HG03439 (cell line): ENCODE measurements at regions not wholly inside any gene's neighbourhood (a gene's known extent, or its start where the extent isn't known, plus 50 kb on each side); places are given as distances from the start of the nearest gene placed in this dataset.
"Not testable (repeated sequence)": the region's sequence is repeated elsewhere in the genome, so short reads cannot be mapped to it uniquely, and the experiment has no call there.

Experiments
- ATAC-seq: cut with Tn5 transposase; IDR thresholded peaks from one replicate; pipeline ENCODE4 v1.9.1; 2021; ENCODE audit warnings: mild to moderate bottlenecking, moderate library complexity; ENCODE audit not compliant: unreplicated experiment

DNA sequence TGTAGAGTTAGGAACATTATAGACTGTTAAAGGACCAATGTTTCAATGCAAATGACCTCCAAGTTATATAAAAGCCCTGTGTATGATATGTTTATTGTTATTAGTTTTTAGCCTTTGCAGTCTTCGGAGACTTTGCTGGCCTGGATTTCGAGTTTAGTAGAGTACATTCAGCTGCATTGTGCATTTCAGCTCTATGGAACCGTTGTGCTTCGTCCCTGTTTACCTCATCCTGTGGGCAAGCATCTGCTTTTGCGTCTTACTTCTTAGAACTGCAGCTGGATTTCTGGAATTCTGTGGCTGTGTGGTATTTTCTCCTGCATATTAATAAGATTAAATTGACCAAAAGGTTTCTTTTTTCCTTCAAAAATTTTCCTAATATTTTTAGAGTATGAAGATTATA lies 138.6 kb downstream of the KCNRG start:
- no peak for ATAC-seq

DNA sequence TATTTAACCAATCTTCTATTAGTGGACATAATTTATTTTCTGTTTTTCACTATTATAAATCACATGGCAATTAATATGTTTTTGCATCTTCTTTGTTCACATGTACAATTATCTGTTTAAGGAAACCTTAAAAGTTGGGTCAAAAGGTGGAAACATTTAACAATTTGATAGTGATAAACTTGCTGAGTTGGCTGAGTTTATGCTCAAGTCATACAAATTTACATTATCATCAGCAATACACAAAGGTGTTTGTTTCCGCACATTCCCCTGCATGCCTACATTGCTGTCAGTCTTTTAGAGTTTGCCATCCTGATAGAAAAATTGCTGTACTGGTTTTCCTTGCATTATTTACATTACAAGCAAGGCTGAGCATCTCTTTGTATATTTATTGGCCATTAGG lies 139.5 kb downstream of the KCNRG start:
- no peak for ATAC-seq

DNA sequence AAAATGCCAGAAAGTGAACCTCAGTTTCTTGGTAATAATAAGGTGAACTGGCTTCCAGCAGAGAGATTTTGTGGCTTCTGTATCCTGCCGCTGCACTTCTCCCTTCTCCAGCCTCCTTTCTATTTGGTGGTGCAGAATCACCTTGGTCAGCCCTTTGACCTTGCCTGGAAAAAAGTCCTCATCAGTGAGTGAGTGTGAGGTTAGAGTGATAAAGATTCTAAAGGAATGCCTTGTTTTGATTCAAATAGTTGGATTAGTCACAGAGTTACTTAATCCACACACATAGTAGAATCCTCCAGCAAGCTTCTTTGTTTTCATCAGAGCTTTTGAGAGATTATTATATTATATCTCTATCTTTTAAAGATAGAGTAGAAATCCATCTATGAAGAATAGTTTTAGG lies 140.9 kb downstream of the KCNRG start:
- ATAC-seq, result no peak

DNA sequence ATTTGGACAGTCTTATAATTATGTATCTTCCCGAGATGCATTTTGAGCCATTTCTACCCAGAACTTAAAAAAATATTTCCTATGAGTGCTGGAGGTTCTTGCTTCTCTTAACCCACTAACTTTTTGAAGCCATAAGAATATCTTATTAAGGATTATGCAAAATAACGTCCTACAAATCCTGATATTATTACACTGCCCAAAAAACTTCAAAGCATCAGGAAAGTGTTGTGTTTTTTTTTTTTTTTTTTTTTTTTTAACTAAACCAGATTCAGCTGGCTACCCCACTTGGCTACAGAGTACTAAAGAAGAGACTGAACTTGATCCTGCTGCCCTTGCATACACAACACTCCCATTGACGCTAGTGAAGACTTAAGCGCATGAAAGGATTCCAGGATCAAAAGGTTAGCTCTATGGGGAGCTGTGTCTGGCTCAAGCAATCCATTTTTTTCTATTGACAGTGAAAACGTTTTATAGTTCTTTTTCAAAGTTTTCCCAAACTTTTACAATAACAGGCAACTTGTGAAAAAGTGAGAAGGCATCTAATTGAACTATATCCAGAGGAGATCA lies 141.4 kb downstream of the KCNRG start:
- ATAC-seq, result no peak

DNA sequence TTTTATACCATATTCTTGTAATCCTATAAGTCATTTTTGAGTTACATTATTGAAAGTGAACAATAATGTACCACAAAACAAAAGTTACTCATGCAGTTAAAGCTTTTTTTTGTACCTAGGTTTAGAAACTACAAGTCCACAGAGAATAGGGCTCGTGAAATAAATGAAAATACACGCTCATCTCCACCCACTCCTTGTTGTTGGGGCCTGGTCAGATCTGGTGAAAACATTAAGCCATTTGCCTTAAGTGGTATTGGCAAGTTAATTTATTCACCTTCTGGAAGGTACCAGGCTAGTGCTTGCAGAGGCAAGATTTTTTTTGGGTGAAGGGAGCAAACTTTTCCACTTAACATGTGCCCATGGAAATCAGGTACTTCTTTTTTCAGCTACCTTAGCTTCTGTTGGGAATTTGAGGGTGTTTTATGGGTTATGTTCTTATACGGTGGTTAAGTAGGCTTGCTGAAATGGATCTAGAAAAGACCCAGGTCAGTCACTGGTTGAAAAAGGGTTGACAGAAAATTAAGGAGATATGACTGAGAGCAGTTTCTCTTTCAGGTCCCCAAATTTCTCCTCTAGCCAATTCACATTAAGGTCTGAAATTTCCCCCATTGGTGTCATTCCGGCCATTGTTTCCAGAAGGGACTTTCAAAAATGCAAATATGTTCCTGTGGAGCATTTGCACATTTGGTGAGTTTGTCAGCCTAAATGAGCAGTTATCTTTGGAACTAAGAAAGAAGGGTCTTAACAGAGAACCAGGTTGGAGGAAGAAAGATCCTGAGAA lies 143.3 kb downstream of the KCNRG start:
- no peak for ATAC-seq

DNA sequence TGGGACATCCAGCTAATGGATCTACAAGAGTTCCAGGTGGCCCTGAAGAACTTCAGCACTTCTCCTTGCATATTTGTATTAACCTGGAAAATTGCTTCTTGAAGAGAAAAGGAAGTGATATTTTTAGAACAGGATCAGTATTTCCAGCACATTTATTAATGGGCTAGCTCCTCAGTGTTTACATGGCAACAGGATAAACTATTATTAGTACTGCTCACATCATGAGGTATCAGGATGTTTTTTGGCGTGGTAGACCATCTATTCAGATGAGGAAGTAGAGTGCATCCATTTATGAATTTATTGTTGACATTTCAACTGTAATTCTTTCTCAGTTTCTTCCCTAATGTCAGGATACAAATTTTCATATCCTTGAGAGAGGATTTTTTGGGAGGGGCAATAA lies 144.4 kb downstream of the KCNRG start:
- no peak for ATAC-seq

DNA sequence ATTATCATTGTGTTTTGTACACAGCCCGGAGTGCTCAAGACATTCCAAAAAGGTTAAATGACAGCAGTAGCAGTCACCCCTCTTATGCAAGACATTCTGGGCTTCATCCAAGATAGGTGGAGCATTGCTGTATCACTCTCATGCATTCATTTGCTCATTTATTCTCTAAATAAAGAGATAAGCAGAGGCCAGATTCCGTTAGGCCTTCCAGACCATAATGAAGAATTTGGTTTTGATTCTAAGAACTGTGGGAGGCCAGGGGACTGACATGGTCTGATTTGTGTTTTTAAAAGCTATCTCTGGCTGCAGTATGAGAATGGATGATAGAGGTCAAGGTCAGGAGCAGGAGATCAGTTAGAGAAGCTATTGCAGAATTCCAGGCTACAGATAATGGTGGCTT lies 145.8 kb downstream of the KCNRG start:
- ATAC-seq, result no peak

DNA sequence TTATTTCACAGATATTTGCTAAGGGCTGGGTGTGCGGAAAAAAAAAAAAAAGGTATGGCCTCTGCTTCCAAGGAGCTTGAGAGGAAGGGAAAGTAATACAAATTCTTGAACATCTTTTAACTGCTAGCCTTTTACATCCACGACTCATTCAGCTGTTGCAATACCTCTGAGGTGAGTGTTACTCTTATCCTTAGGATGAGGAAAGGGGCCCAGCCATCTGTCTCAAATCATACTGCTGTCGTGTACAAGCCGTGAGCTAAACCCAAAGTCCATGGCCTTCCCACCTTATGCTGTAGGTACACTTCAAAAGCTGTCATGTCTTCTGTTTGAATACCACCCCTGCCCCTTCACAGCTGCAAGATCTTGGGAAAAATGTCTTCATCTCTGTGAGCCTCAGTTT lies 146.8 kb downstream of the KCNRG start:
- ATAC-seq, result no peak

DNA sequence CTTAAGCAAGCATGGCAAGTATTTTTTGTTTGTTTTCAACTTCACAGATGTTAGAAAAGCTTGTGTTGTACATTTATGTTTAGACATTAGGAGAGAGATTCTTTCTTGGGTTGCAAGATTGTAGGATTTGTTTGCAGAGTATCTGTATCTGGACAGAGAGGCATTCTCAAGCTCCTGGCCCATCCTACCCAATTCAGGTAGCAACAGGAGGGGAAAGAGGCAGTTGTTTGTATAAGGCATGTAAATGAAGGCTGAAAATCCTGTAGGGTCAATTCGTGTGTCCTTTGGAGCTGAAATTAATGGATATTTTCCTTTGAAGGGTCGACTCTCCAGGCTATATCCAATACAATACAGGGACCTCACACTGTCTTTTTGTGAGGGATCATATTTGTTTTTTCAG lies 147.3 kb downstream of the KCNRG start:
- ATAC-seq, result no peak

DNA sequence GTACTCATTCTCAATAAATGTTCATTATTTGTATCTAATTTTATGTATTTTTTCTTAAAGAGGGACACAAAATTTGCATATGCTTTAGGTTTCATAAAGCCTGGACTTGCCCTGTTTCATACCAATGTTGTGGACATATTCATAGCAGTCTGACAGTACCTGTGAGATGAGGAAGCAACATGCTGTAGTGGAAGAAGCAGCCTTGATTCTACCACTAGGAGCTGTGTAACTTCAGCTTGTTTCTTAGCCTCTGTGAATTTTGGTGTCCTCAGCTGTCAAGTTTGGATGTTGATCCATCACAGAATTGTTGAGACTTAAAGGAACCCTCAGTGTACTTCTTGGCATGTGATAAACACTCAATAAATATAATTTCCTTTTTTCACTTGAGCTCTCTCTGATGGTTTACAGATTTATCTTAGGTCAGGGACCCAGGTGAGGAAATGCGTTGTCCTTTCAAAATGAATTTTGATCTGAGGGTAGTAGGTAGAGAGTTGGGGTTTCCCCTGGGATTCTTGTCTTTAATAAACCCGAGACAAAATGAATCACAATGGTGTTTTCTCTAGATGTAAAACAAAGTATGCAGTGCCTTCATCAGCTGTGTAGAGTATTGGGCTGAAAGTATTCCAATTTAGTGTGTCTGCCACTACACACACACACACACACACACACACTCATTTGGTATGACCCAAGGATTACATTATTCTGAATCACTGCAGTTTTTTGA lies 152.1 kb downstream of the KCNRG start:
- no peak for ATAC-seq

DNA sequence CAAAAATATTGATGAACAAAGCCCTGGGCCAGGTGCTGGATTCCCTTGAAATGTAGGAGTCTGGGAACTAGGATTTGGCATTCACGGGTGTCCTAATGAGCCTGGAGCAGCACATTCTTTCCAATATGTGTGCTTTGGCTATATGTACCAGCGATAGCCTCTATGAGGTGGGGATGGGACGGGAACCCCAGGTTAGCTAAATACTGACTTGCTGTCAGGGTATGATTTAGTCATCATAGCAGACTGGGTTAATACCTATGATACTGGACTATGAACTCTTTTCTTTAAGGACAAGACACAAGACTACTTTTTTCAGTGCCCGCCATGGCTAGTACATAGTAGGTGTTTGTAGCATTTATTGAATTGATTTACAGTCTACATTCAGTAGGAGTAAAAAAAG lies 152.7 kb downstream of the KCNRG start:
- no peak for ATAC-seq

DNA sequence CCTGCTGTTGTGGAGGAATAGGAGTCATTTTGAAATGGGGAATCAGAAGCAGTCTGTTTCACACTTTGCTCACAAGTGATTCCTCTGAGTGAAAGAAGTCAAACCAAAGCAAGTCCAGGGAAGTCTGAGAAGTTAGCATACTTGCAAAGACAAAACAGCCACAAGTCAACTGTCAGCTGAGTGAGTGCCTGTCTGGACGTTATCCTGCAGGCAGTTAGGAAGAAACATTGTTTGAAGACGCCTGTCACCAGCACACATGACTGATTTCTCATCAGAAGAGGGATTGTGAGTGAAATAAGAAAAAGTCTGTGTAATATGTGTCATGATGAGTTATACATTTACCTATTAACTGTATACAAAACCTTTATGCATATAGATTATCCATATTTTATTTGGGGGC lies 153.5 kb downstream of the KCNRG start:
- ATAC-seq, result no peak

DNA sequence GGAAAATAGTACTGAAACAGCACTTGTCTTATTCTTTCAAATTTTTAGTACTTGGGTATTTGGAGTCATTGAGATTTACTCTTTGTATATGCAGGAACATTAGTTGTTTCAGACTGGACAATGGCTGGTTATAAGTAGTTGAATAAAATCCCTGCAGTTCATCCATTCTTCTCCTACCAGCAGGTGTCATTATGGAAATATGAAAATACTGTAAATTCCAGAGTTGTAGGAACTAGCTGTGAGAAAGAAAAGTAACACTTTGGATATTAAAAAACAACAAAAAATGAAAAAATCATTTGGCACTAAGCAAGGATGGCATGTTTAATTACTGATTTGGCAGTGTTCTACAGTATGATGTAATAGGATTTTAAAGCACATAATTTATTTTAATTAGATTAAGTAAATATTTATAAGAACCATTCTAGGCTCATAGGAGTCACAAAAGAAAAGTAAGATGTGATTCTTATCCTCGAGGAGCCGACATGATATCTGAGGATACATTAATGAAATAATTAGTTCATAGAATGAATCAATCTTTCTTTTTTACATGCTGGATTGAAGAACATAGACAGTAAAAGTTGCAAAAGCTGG lies 155.3 kb downstream of the KCNRG start:
- ATAC-seq, result no peak

DNA sequence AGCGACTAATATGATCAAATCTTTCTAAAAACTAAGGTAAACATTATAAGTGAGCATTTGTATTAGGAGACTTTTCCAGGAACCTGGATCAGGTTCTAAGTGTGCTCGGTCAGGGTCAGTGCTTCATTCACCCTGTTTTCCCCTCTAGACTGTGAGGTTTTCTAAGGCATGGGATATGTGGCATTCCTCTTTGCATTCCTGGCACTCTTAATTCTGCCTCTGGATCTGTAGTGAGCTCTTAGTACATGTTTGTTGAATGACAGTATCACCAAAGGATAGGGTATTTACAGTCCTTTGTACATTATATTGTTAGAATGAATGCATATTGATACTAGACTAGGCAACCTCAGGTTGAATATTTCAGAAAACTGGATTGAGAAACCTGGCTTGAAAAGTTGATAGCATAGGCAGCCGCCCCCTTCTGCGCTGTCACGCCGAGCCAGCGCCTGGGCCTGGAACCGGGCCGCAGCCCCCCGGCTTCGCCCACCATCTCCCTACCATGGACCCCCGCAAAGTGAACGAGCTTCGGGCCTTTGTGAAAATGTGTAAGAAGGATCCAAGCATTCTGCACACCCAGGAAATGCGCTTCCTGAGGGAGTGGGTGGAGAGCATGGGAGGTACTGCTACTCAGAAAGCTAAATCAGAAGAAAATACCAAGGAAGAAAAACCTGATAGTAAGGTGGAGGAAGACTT lies 156.5 kb downstream of the KCNRG start:
- no peak for ATAC-seq

DNA sequence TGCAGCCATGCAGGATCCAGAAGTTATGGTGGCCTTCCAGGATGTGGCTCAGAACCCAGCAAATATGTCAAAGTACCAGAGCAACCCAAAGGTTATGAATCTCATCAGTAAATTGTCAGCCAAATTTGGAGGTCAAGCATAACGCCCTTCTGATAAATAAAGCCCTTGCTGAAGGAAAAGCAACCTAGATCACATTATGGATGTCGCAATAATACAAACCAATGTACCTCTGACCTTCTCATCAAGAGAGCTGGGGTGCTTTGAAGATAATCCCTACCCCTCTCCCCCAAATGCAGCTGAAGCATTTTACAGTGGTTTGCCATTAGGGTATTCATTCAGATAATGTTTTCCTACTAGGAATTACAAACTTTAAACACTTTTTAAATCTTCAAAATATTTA lies 157.8 kb downstream of the KCNRG start:
- not testable (repeated sequence) for ATAC-seq

DNA sequence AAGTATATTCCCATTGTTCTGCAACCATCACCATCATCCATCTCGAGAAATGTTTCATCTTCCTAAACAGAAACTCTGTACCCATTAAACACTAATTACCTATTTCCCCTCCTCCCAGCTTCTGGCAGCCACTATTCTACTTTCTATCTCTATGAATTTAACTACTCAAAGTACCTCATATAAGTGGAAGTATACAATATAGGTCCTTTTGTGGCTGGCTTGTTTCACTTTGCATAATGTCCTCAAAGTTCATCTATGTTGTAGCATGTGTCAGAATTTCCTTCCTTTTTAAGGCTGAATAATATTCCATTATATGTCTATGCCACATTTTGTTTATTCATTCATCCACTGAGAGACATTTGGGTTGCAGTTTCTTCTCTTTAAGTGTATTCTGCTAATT lies 159.4 kb downstream of the KCNRG start:
- ATAC-seq, result no peak

DNA sequence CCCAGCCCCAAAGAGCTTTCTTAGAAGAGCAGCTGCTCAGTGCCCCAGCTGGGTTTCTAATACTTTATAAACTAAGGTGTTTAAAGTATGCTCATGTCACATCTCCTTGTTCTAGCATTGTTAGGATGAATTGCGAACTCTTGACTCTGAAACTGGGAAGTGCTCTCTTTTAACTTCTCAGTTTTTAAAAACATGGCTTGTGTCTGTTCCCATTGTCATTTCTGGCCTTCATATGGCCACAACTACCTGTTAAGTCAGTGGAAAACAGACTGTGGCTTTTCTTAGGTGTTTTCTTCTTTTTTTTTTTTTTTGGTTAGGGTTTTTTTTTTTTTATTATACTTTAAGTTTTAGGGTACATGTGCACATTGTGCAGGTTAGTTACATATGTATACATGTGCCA lies 164.7 kb downstream of the KCNRG start:
- ATAC-seq, result no peak

DNA sequence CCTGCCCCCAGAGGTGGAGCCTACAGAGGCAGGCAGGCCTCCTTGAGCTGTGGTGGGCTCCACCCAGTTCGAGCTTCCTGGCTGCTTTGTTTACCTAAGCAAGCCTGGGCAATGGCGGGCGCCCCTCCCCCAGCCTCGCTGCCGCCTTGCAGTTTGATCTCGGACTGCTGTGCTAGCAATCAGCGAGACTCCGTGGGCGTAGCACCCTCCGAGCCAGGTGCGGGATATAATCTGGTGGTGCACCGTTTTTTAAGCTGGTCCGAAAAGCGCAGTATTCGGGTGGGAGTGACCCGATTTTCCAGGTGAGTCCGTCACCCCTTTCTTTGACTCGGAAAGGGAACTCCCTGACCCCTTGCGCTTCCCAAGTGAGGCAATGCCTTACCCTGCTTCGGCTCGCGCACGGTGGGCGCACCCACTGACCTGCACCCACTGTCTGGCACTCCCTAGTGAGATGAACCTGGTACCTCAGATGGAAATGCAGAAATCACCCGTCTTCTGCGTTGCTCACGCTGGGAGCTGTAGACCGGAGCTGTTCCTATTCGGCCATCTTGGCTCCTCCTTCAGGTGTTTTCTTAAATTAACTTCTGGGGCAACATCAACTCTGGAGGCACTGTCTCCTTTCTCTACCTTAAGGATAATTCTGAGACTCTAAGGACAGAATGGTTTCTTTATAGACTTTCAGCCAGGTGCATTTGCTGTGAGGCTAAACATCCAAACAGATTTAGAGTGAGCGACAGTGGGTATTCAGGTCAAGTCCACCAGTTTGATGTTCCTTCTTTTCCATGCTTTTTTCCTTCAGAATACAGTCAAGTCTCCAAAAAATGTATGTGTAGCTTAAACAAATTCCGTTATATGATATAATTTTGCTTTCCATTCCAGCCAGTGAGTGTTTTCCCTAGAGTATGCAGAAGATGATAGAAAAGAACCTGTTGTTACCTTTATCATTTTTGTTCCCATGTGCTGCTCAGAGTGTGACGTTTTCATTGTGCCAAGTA lies 170.8 kb downstream of the KCNRG start:
- ATAC-seq, result not testable (repeated sequence)

DNA sequence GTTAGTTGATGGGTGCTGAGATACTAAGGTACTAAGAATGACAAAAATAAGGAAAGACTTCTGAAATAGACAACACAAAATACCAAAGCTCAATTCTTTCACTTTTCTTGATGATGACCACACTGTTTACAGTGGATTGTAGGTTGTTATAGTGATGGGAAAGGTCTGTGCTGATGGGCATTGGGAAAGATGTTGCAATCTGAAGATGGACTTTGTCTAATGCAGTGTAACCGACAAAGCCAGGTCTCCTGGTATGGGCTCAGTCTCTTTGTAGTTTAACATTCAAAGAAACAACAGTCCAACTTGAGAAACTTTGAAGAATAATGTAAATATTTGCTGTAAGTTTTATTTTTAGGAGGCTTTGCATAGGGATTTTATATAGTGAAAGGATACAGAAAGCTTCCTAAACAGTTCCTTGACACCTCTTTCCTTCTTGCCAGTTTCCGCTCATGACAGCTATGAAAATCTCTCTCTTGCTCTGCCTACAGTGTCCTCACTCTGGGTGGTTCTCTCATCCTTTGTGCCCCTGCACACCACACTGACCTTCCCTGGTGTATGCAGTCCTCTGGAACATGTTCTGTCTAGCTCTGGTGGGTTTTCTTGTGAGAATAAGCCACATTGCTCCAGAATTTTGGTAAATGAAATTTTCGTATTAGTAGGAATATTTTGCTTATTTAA lies 172.2 kb downstream of the KCNRG start:
- no peak for ATAC-seq

DNA sequence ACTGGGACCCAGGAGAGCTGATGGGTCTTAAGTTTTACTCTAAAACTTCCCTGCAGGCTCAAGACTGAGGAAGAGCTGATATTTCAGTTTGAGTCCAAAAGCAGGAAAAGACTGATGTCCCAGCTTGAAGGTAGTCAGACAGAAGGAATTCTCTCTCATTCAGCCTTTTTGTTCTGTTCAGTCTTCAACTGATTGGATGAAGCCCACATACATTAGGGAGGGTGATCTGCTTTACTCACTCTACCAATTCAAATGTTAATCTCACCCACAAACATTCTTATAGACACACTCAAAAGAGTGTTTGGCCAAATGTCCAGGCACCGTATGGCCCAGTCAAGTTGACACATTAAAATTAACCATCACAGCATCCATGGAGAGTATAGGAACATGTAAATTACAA lies 173.5 kb downstream of the KCNRG start:
- no peak for ATAC-seq
